Trophoblast cell (in vitro differentiated cells and primary cell): ENCODE measurements at regions not wholly inside any gene's neighbourhood (a gene's known extent, or its start where the extent isn't known, plus 50 kb on each side); places are given as distances from the start of the nearest gene placed in this dataset.
A peak's percentile ranks its signal among the peaks of the same experiment; 100 is the strongest.

Experiments used
- DNase-seq, 2 donors: peaks; one replicate each; pipeline ENCODE4 v3.0.0-alpha.2; 2016
- H2AFZ ChIP-seq: 2 replicates; pipeline ENCODE4 v1.6.1; 2013; ENCODE audit warnings: low read length, moderate library complexity, mild to moderate bottlenecking; ENCODE audit not compliant: insufficient read depth, poor library complexity
- H2AK5ac ChIP-seq: 2 replicates; pipeline ENCODE4 v1.6.1; 2013; ENCODE audit warnings: mild to moderate bottlenecking, low read length
- H2BK120ac ChIP-seq: 2 replicates; pipeline ENCODE4 v1.6.1; 2013; ENCODE audit warnings: low read length, mild to moderate bottlenecking, moderate library complexity; ENCODE audit not compliant: insufficient read depth, poor library complexity
- H2BK12ac ChIP-seq: 2 replicates; pipeline ENCODE4 v1.6.1; 2013; ENCODE audit warnings: mild to moderate bottlenecking, low read length, moderate library complexity
- H2BK5ac ChIP-seq: 2 replicates; pipeline ENCODE4 v1.6.1; 2013; ENCODE audit warnings: low read length, low read depth, moderate library complexity, mild to moderate bottlenecking; ENCODE audit not compliant: poor library complexity
- H3K14ac ChIP-seq: 2 replicates; pipeline ENCODE4 v1.6.1; 2013; ENCODE audit warnings: mild to moderate bottlenecking, low read length
- H3K18ac ChIP-seq: 2 replicates; pipeline ENCODE4 v1.6.1; 2013; ENCODE audit warnings: mild to moderate bottlenecking, low read length
- H3K23ac ChIP-seq: 2 replicates; pipeline ENCODE4 v1.6.1; 2013; ENCODE audit warnings: low read length
- H3K27ac ChIP-seq: 2 replicates; pipeline ENCODE4 v1.5.1; 2013; ENCODE audit warnings: low read depth, mild to moderate bottlenecking, inconsistent platforms, low read length, moderate library complexity
- H3K27me3 ChIP-seq: 2 replicates; pipeline ENCODE4 v1.6.1; 2013; ENCODE audit warnings: inconsistent platforms, mild to moderate bottlenecking, low read length, moderate library complexity; ENCODE audit not compliant: insufficient read depth
- H3K36me3 ChIP-seq, 2 experiments: 1 replicate in 1 of 2; 2 replicates in 1 of 2; pipeline ENCODE4 v1.6.1; 2013; ENCODE audit warnings: low read length in 2 of 2, mild to moderate bottlenecking in 2 of 2, moderate library complexity in 1 of 2; ENCODE audit not compliant: insufficient read depth in 2 of 2, control insufficient read depth in 1 of 2
- H3K4ac ChIP-seq: 2 replicates; pipeline ENCODE4 v1.6.1; 2013; ENCODE audit warnings: low read depth, mild to moderate bottlenecking, low read length, moderate library complexity
- H3K4me1 ChIP-seq, 2 experiments: 1 replicate in 1 of 2; 2 replicates in 1 of 2; pipeline ENCODE4 v1.6.1; 2013; ENCODE audit warnings: low read length in 2 of 2, mild to moderate bottlenecking in 2 of 2, moderate library complexity in 1 of 2; ENCODE audit not compliant: insufficient read depth in 2 of 2, control insufficient read depth in 1 of 2
- H3K4me2 ChIP-seq: 2 replicates; pipeline ENCODE4 v1.6.1; 2013; ENCODE audit warnings: inconsistent platforms, mild to moderate bottlenecking, low read length, moderate library complexity
- H3K4me3 ChIP-seq: 2 replicates; pipeline ENCODE4 v1.5.1; 2013; ENCODE audit warnings: mild to moderate bottlenecking, low read depth, low read length, inconsistent platforms
- H3K79me1 ChIP-seq: one replicate; pipeline ENCODE4 v1.6.1; 2013; ENCODE audit warnings: low read length
- H3K79me2 ChIP-seq: 2 replicates; pipeline ENCODE4 v1.6.1; 2013; ENCODE audit warnings: low read length, mild to moderate bottlenecking; ENCODE audit not compliant: control insufficient read depth, insufficient read depth, poor library complexity
- H3K9ac ChIP-seq: 2 replicates; pipeline ENCODE4 v1.6.1; 2013; ENCODE audit warnings: mild to moderate bottlenecking, low read length
- H3K9me3 ChIP-seq: 2 replicates; pipeline ENCODE4 v1.6.1; 2013; ENCODE audit warnings: low read depth, mild to moderate bottlenecking, control low read depth, inconsistent platforms, low read length; ENCODE audit not compliant: insufficient read depth
- H4K12ac ChIP-seq: 2 replicates; pipeline ENCODE4 v1.6.1; 2013; ENCODE audit warnings: low read depth, mild to moderate bottlenecking, low read length, moderate library complexity
- H4K8ac ChIP-seq: 2 replicates; pipeline ENCODE4 v1.6.1; 2013; ENCODE audit warnings: low read depth, mild to moderate bottlenecking, low read length, moderate library complexity
- H4K91ac ChIP-seq: one replicate; pipeline ENCODE4 v1.6.1; 2013; ENCODE audit warnings: low read depth, mild to moderate bottlenecking, low read length, moderate library complexity
- WGBS: extraction: QIAGEN DNeasy Blood & Tissue Kit; methylation state at CpG from one replicate; pipeline ENCODE4 v1.1.7; 2013; ENCODE audit warnings: missing lambda C conversion rate; ENCODE audit not compliant: insufficient read length, insufficient coverage; ENCODE audit errors: extremely low coverage; 5-methylcytosine and 5-hydroxymethylcytosine counted together

GRCh38 chr6:41440958-41441357 lies 105.2 kb upstream of the FOXP4 start:
- Histone ChIP-seq H3K18ac (no peak overlapping the region), H3K79me1 (peaks cover 6% of the 10 kb centered on the region), H2BK120ac (no peak overlapping the region), H2BK12ac (no peak overlapping the region), H3K9me3 (no peaks in the 10 kb centered on the region), H3K4me2 (no peak overlapping the region), H3K4ac (no peak overlapping the region), H4K12ac (no peak overlapping the region), H3K27ac (no peak overlapping the region), H3K23ac (no peak overlapping the region), H4K8ac (no peak overlapping the region), H3K79me2 (no peaks in the 10 kb centered on the region), H2AK5ac (no peak overlapping the region), H3K9ac (no peak overlapping the region), H3K4me1 (peaks cover 13 to 15% of the 10 kb centered on the region in 2 experiments), H3K4me3 (no peak overlapping the region), H2BK5ac (no peak overlapping the region), H4K91ac (no peak overlapping the region), H3K27me3 (peaks cover 5% of the 10 kb centered on the region), H3K14ac (no peak overlapping the region), H3K36me3 (no peaks in the 10 kb centered on the region), H2AFZ (no peak overlapping the region)
- no peak for DNase-seq
- WGBS, result no CpG with 5 or more reads among the region's 6 CpGs

DNA sequence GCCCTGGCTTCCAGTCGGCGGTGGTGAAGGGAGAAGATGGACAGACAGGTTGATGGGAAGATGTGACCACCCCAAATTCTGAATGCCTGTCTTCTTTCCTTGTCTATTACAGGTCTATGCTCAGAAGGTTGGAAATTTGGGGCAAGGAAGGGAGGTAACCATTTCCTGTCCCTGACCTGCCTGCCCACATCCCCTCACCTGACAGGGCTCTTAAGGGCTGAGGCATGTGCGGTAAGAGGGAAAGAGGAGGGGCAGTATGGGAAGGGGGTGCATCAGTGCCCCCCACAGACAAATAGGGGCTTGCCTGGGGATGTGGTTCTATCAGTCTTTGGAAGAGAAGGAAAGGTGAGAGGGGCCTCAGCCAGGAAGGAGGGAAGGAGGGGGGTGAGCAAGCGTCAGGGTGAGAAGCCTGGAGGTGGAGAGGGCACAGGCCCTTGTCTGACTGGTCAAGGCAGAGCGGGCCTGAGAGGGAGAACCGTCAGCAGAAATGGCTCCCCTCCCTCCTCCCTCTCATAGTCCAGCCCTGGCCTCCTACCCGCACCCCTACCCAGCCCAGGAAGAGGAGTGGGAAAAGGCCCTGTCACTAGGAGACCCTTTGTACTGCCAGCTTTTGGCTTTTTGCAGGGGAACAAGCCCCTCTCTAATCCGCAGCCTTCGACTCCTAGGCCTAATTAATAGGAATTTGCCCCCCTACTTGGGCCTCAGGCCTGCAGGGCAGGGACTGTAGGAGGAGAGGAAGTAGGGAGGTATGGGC lies 104.4 kb upstream of the FOXP4 start:
- H3K23ac ChIP-seq, result no peak overlapping the region
- no peak overlapping the region for H3K27ac ChIP-seq
- no peak overlapping the region for H4K91ac ChIP-seq
- H3K14ac ChIP-seq, result no peak overlapping the region
- H3K18ac ChIP-seq, result no peak overlapping the region
- H3K36me3 ChIP-seq, result no peaks in the 10 kb centered on the region
- H3K9ac ChIP-seq, result no peak overlapping the region
- H2AK5ac ChIP-seq, result peak overlapping the region; percentile 16
- DNase-seq, result no peak
- H3K4ac ChIP-seq, result no peak overlapping the region
- peaks cover 5% of the 10 kb centered on the region for H3K27me3 ChIP-seq
- H2BK120ac ChIP-seq, result no peak overlapping the region
- no peak overlapping the region for H2AFZ ChIP-seq
- peaks cover 6% of the 10 kb centered on the region for H3K79me1 ChIP-seq
- no peak overlapping the region for H2BK5ac ChIP-seq
- H3K4me2 ChIP-seq, result no peak overlapping the region
- H3K4me3 ChIP-seq, result no peak overlapping the region
- no CpG with 5 or more reads among the region's 9 CpGs for WGBS
- no peaks in the 10 kb centered on the region for H3K9me3 ChIP-seq
- H2BK12ac ChIP-seq, result peak overlapping the region; percentile 41
- H3K79me2 ChIP-seq, result no peaks in the 10 kb centered on the region
- H3K4me1 ChIP-seq, result peaks cover 13 to 15% of the 10 kb centered on the region in 2 experiments
- no peak overlapping the region for H4K8ac ChIP-seq
- H4K12ac ChIP-seq, result no peak overlapping the region

DNA sequence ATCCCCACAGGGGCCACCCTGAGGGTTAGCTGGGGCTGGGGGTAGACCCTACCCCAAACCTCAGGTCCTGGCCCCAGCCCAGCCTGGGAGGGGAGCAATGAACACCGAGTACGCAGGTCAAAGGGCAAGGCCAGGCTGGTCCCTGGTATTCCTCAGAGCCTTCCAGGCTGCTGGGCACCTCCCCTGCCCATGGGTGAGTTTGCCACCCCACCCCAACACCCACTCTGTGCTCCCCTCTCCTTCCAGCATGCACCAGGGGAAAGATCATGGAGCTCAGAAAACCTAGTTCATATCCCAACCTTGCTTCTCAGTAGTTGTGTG lies 103.9 kb upstream of the FOXP4 start:
- Histone ChIP-seq H2BK5ac (no peak overlapping the region), H3K9me3 (no peaks in the 10 kb centered on the region), H3K4me1 (peaks cover 13 to 15% of the 10 kb centered on the region in 2 experiments), H3K79me2 (no peaks in the 10 kb centered on the region), H3K23ac (no peak overlapping the region), H3K18ac (no peak overlapping the region), H3K36me3 (no peaks in the 10 kb centered on the region), H2BK12ac (peak overlapping the region; percentile 41), H4K91ac (no peak overlapping the region), H2AK5ac (peak overlapping the region; percentile 16), H3K4me2 (peak overlapping the region; percentile 67), H3K4me3 (no peak overlapping the region), H3K9ac (no peak overlapping the region), H4K8ac (no peak overlapping the region), H3K27me3 (peaks cover 5% of the 10 kb centered on the region), H3K4ac (no peak overlapping the region), H3K14ac (no peak overlapping the region), H3K27ac (no peak overlapping the region), H4K12ac (no peak overlapping the region), H3K79me1 (peaks cover 6% of the 10 kb centered on the region), H2AFZ (no peak overlapping the region), H2BK120ac (no peak overlapping the region)
- WGBS, result no CpG with 5 or more reads among the region's 2 CpGs
- DNase-seq, result no peak

- H4K8ac ChIP-seq, result peak overlapping the region; percentile 56
- DNase-seq, result no peak
- H2BK5ac ChIP-seq, result no peak overlapping the region
- H3K4me3 ChIP-seq, result peak overlapping the region; percentile 24
- H4K12ac ChIP-seq, result peak overlapping the region; percentile 43
- no peak overlapping the region for H2AK5ac ChIP-seq
- no peak overlapping the region for H3K18ac ChIP-seq
- H3K14ac ChIP-seq, result no peak overlapping the region
- H3K79me2 ChIP-seq, result no peaks in the 10 kb centered on the region
- peak overlapping the region; percentile 57 for H2BK120ac ChIP-seq
- no peak overlapping the region for H2AFZ ChIP-seq
- H3K23ac ChIP-seq, result no peak overlapping the region
- peaks cover 13 to 15% of the 10 kb centered on the region in 2 experiments for H3K4me1 ChIP-seq
- H3K27ac ChIP-seq, result peak overlapping the region; percentile 35
- H2BK12ac ChIP-seq, result no peak overlapping the region
- H3K27me3 ChIP-seq, result peaks cover 5% of the 10 kb centered on the region
- H4K91ac ChIP-seq, result peak overlapping the region; percentile 54
- H3K36me3 ChIP-seq, result no peaks in the 10 kb centered on the region
- peak overlapping the region; percentile 67 for H3K4me2 ChIP-seq
- H3K79me1 ChIP-seq, result peaks cover 6% of the 10 kb centered on the region
- no CpG with 5 or more reads among the region's 42 CpGs for WGBS
- H3K9ac ChIP-seq, result no peak overlapping the region
- H3K9me3 ChIP-seq, result no peaks in the 10 kb centered on the region
- no peak overlapping the region for H3K4ac ChIP-seq
Observed at GRCh38 chr6:41442800-41443501, 103.2 kb upstream of the FOXP4 start.
